GM23248 (cell line): ENCODE measurements at regions not wholly inside any gene's neighbourhood (a gene's known extent, or its start where the extent isn't known, plus 50 kb on each side); places are given as distances from the start of the nearest gene placed in this dataset.

Experiments used
- EZH2 ChIP-seq: fragments of 200-600 bp; sonication (generic); IDR thresholded peaks from 2 replicates; pipeline ENCODE4 v1.6.1; 2018; ENCODE audit warnings: antibody characterized with exemption, mild to moderate bottlenecking; ENCODE audit not compliant: insufficient read depth, poor library complexity, severe bottlenecking
- EZH2phosphoT487 ChIP-seq: fragments of 200-600 bp; sonication (generic); IDR thresholded peaks from 2 replicates; pipeline ENCODE4 v1.6.1; 2018; ENCODE audit warnings: antibody characterized with exemption, moderate library complexity, mild to moderate bottlenecking, low read depth; ENCODE audit not compliant: insufficient read depth

GRCh38 chr10:78980354-78980753 lies 88.4 kb upstream of the ZMIZ1 start:
- TF ChIP-seq EZH2phosphoT487: no peak
- TF ChIP-seq EZH2: no peak
